ENCODE measurements at regions not wholly inside any gene's neighbourhood (a gene's known extent, or its start where the extent isn't known, plus 50 kb on each side); places are given as distances from the start of the nearest gene placed in this dataset.

GRCh38 chr5:105978011-105978410 is 1692.7 kb downstream of the EFNA5 start:
- DNase-seq: no peak

DNA sequence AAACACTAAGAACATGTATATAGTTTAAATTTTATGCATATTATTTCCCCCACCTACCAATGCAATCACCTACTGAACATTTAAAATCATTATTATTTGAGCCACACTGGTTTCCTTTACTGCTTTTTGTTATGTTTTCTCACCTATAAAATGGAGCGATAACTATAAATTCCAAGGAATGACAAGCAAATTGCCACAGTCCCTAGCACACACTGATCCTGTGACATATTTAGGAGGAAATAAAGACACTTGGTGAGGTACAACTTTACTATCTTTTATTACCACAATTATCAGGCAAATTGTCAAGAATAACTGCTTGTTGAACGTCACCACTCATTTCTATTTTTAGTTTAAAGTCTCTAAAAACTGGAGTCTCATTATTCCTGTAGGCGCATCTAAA is 1693.6 kb downstream of the EFNA5 start:
- no peak for DNase-seq

GRCh38 chr5:105970919-105971318 is 1699.8 kb downstream of the EFNA5 start:
- DNase-seq: no peak

- no peak for DNase-seq
Observed at GRCh38 chr5:105968981-105969380, 1701.8 kb downstream of the EFNA5 start.

- DNase-seq: no peak
Observed at GRCh38 chr5:105963696-105964255, 1707.0 kb downstream of the EFNA5 start.

DNA sequence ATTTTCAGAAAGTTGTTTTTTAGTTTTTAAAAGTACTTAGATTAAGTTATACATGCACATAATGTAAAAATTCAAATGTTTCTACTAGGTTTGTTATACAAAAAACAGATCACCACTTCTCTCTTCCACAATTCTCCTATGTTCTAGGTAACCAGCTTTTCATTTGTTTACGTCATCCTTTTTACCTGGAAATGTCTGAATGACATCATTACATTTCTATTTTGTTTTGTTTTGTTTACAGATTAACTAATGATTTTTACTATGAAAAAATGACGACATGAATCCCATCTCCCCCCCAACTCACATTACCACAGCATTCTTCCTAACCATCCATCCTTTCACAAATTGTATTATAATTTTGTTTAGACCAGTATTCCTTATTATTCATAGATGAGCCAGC is 1709.2 kb downstream of the EFNA5 start:
- no peak for DNase-seq

- no peak for DNase-seq
Observed at GRCh38 chr5:105956456-105957196, 1714.1 kb downstream of the EFNA5 start.

- DNase-seq: no peak
Observed at GRCh38 chr5:105954341-105954740, 1716.4 kb downstream of the EFNA5 start.

DNA sequence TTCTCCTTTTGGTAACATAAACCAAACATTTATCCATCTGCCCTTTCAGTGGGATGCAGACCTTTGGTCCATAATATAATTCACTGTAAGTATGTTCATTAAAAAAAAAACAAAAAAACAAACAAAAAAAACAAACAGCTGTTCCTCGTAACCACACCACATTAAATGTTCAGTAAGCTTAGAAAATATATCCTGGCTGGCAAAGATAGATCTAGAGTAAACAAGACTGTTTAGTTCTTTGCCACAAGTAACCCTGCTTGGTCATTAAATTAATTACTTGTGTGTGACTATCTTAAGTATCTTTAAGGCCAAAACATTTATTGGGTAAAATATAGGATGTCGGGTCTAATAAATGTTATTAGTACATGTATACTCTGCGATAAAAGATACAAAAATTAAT is 1717.1 kb downstream of the EFNA5 start:
- DNase-seq: no peak

- DNase-seq: peak; percentile 41
Observed at GRCh38 chr5:105952875-105953274, 1717.9 kb downstream of the EFNA5 start.

GRCh38 chr5:105947461-105947860 is 1723.3 kb downstream of the EFNA5 start:
- peak; percentile 85 for DNase-seq

- no peak for DNase-seq
Observed at GRCh38 chr5:105945203-105945972, 1725.3 kb downstream of the EFNA5 start.

DNA sequence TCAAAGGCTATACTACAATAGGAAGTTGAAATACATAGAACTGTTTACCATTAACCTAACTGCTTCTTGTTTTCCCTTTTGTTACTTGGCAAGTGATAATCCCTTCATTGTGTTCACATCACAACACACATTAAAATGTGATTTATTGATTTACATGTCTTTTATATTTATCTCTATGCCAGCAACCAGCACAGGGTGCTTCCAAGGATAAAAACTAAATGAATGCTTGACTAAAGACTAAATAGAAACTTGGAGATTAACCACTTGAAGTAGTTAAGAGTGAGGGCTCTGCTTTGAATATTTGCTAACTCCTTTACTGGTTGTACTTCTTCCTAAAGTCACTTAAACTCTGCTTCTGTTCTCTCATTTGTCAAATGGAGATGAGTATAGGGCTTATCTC is 1730.6 kb downstream of the EFNA5 start:
- no peak for DNase-seq

GRCh38 chr5:105934171-105934570 is 1736.6 kb downstream of the EFNA5 start:
- DNase-seq: no peak

- peak; percentile 35 for DNase-seq
Observed at GRCh38 chr5:105931881-105932421, 1738.8 kb downstream of the EFNA5 start.

- DNase-seq: no peak
Observed at GRCh38 chr5:105929858-105930257, 1740.9 kb downstream of the EFNA5 start.

- no peak for DNase-seq
Observed at GRCh38 chr5:105924366-105924765, 1746.4 kb downstream of the EFNA5 start.

DNA sequence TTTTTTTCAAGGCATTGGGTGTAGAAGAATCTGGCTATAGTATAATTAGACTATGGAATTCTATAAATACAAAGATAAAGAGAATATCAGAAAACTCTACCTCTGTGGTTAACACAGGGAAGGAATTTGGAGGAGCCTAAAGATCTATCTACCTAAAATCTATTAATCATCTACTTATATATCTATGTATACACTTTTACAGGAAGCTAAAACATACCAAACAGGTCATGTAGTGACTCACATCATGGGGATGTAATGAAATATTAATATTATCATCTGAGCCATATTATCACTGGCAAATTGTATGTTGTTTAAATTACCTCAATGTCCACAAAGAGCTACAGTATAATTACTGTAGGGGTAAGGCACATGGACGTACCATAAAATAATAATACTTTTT is 1748.2 kb downstream of the EFNA5 start:
- DNase-seq: no peak

GRCh38 chr5:105922080-105922479 is 1748.7 kb downstream of the EFNA5 start:
- DNase-seq: no peak

- no peak for DNase-seq
Observed at GRCh38 chr5:105917189-105917588, 1753.5 kb downstream of the EFNA5 start.

GRCh38 chr5:105907016-105907415 is 1763.7 kb downstream of the EFNA5 start:
- no peak for DNase-seq

DNA sequence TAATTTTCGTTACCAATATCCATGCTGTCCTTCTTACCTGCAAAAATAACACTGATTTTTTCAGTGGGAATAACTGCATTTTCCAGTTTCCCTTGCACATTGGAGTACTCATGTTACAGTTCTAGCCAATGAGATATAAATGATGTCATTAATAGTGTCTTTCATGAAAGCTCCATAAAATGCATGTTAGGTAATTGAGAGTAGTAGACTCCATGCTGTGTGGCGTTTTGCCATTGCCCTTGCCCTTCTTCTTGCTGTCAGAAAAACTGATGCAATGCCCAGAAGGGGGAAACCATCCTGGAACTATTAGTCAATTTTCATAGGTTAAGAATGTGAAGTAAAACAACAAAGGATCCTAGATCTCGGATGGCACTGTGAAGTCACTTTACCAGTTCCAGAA is 1765.3 kb downstream of the EFNA5 start:
- no peak for DNase-seq

DNA sequence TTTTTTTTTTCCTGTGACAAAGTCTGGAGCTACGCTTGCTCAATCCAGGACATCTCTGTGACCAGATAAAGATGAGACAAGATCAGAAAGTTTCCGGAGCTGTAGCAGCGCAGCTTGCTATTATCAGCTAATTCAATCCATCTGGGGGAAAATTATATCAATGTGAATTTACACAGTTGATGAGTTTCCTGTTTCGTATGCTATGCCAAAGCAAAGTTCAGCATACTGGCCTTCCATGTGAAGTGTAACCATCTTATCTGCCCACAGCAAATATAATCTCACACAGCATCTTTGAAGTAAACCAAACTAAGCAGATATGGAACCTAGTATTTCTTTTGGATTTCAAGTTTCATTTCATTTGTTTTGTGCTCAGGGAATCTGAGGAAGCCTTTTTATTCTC is 1767.7 kb downstream of the EFNA5 start:
- DNase-seq: peak; percentile 60
